NCI-H446 (cell line): ENCODE measurements at regions not wholly inside any gene's neighbourhood (a gene's known extent, or its start where the extent isn't known, plus 50 kb on each side); places are given as distances from the start of the nearest gene placed in this dataset.
"Not testable (repeated sequence)": the region's sequence is repeated elsewhere in the genome, so short reads cannot be mapped to it uniquely, and the experiment has no call there.

Experiments
- DNase-seq, 2 experiments: peaks; one replicate each; lab custom pipeline; 2025; lab: John Stamatoyannopoulos, UW

DNA sequence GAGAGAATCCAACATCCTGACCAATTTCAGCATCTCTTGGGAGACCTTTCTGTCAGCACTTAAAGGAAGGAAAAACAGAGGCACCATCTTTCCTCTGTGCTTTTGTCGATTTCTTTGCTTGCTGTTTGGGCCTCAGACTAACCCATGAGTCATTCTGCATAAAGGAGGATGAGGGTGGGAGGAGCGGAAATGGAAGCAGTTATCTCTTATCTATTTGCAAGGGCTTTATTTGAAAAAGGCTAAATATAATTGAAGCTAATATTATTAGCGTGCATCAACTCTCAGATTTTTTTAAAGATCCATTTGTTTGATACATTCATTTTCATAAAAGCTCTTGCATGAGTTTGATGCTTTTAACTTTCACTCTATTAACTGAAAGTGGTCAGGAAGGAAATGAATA, 72.9 kb downstream of the ZNF622 start:
- DNase-seq, result no peak

DNA sequence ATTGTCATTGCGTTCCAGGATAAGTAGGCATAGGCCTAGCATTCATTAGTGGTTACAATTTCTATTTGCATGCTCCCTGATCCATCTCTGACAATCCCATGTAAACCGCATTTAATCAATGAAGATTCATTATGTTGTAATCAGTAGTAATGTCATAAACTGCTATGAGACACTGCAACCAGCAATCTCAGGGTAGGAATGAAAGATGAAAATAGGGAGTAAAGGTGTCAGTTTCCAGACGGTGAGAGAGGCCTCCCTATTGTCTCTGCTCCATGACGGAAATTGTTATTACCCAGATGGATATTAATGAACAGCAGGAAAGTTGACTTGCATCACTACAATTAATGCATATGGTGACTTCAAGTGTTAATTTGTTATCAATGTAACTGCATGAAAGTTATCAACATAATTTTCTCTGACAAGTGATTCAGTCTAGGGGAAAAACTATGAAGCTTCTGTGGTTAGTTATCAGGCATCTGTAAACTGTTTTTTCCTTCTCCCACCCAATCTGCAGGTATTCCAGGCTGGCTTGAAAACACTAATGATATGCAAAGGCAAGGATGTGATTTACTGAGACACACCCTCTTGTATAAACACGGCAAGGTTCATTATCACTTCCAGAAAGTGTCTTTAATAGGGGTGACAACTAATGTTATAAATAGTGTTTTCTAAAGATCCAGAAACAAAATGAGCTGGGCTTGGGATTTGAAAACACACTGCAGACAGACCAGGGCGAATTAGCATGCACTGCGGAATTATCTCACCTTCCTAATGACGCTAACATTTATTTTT, 73.5 kb downstream of the ZNF622 start:
- no peak for DNase-seq

DNA sequence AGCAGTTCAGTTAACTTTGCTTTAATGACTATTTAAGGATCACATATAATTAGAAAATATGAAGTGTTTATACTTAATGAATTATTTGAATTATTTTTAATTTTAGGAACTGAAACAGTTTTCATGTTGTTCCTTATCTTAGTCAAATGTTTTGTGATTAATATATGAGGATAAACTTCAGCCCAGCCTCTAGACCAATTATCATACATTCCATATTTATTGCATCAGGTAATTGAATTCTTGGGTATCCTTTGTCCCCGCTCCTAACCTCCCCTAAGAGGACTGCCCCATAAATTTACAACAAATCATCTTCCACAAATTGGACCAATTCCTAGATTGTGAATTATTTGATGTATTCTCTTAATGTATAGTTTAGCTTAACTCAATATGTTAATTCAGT, 74.8 kb downstream of the ZNF622 start:
- DNase-seq, result no peak

DNA sequence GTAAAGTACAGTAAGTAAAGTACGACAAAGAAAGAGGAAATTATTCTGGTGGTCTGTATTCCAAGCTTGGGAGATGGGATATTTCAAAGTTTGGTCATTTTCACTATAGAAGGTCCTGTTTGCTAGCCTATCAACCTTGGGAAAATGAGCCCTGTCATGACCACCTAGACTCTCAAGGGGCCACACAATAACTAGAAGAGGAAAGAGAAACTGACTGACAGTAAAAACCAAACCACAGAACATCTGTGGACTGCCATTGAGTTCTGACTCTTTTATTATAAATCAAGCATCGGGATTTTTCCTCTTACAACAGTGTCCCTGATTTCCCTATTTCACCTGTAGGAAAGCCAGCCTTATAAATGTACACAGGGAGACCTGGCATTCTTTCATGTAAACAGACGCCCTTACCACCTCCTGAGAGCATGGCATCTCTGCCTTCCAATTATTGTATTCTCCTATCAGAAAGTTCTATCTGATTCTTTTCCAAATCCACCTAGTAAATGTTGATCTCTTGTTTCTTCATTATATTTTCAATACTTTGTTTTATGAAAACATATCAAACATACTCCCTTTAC, 80.0 kb downstream of the ZNF622 start:
- no peak for DNase-seq

DNA sequence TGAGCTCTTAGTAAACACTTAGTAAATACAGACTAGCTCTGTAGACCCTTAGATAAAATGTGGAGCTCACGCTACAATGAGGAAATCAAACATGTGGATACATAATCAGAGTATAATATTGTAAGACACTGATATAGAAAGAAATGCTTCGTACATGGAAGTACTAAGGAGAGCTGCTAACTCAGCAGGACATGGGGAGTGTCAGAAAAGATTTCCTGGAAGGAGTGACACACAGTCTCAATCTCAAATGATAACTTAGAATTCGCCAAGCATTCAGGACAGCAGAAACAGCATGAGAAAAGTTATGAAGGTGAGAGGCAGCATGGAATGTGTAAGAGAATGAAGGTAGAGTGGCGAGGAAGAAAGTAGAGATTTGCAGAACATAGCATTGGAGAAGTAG, 80.8 kb downstream of the ZNF622 start:
- DNase-seq, result no peak

DNA sequence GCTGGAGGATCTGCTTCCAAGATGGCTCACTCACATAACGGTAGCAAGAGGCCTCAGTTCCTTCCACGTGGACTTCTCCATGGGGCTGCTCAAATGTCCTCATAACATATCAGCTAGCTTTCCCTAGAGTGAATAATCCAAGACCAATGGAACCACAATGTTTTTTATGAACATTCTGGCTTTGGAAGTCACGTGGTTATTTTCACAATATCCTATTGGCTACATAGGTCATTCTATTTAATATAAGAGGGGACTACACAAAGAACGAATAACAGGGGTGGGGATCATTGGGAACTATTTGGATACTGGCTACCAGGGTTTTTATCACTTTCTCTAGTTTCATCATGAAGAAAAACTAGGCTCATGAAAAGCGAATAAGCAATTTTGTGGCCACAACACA, 81.4 kb downstream of the ZNF622 start:
- no peak for DNase-seq

DNA sequence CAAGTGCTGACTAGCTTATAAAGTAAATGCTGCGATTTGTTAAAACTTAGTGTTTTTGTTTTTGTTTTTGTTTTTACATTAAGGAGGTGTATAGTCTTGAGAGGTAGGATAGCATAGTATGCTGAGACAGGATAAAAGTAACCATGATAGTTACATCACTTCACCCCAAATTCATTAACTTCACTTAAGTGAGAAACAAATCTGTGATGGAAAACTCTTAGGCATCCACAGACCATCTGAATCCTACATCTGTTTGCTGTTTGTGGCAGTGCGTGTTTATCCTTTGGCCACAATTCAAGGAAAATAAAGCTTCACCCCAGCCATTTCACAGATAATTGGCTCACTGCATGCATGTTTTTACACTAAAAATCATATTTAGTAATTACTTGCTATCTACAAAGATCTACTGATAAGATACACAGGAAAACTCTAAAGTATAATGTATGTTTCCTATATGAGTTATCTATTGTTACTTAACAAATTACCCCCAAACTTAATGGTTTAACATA, 82.0 kb downstream of the ZNF622 start:
- no peak for DNase-seq

DNA sequence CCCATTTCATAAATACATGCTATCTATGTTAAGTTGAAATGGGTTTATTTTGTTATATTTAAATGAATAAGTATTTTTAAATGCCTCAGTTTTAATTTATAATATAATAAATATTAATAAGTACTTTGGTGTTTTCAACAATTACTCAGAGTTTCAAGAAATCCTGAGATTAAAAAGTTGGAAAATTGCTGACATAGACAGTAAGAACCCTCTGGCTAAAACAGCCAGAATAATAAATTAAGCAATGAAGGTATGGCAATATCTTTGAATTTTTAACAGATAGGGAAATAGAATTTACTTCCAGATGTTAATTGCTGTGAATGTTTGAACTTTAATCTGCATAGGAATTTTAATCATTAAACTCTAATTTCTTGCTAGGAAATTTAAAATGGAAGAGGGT, 83.6 kb downstream of the ZNF622 start:
- no peak for DNase-seq

DNA sequence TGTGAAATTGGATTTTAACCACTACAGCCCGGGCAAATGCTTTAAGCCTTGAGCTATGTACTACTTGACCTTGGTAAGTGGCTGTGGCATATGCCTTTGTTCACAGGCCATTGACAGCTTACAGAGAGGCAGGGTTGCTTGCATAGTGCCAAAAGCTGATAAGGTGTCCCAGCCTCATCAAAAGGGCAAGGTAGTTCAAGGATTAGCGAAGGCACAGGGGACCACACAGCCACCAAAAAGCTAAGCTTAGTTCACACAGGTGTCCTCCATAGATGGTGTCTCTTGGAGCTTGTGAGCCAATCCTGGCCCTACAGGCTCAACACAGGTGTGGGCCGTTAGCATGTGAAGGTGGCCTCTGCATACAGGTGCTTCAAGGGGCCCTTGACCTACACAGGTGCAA, 86.8 kb downstream of the ZNF622 start:
- no peak for DNase-seq

DNA sequence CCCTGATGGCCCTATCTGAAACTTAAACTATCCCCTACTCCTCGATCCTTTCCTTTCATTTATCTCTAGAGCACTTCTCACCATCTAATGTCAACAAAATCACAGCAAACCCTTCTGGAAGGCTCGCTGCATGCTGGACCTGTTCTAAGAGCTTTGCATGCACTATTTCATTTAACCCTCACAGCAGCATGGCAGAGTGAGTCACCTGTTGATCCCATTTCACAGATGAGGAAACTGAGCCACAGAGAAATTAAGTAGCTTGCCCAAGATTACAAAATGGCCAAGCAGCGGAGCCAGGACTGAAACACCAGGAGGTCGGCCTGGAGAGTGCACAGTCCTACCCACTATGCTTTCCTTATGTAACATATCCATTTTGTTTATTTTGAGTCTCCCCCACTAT, 93.1 kb downstream of the ZNF622 start:
- DNase-seq, result no peak

DNA sequence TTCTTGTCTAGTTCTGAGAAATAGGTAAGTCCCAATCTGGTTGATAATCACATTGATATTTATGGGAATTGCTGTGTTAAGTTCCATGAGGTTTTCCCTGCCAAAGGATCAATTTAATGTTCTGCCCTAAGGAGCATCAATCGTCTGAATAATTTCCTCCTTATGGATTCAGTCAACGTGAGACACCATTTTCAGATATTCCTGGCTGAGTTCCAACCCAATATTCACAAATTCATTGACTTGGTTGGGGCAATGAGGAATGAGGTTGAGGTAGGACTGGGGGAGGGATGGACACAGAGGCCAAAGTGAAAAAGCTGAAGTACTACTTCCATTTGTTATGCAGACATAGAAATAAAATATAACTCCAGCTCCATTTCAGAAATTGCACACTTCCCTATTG, 99.1 kb downstream of the ZNF622 start:
- DNase-seq, result no peak

DNA sequence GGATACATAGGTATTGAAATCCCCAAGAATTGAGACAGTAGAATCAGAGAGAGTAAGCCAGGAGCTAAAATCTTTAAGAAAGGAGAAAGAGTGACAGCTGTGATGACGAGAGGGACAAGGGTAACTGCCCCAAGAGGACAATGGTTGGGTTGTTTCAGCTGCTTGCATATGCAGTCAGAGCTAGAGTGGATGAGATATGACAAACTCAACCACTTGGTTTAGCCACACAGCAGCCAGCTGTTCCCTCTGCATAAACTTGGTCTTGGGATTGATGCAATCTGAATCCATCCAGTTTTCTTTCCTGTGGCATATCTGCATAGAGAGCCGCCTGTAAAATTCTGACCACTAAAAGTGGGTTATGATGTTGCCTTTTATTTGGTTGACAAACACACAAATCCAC, 100.7 kb downstream of the ZNF622 start:
- DNase-seq, result no peak

DNA sequence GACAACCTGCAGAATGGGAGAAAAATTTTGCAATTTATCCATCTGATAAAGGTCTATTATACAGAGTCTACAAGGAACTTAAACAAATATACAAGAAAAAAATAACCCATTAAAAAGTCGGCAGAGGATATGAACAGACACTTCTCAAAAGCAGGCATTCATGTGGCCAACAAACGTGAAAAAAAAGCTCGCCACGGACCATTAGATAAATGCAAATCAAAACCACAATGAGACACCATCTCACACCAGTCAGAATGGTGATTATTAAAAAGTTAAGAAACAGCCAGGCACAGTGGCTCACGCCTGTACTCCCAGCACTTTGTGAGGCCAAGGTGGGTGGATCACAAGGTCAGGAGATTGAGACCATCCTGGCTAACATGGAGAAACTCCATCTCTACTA, 112.2 kb downstream of the ZNF622 start:
- not testable (repeated sequence) for DNase-seq

DNA sequence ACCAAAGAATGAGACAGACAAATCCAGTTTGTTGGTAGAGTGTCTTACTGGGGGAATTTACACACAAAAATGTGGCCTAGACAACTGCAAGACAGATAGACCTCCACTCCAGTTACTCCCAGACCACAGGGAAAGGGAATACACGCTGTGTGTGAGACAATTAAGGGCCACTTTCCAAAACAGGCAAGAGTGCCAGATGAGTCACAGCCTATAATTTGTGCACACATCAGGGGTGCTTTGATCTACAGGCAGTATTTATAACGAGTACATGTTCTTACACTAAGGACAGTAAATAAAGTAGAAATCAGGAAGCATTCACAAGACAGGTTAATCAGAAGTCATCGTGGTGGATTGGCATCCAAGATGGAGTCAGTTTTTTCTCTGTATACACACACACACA, 114.8 kb downstream of the ZNF622 start:
- DNase-seq, result no peak

DNA sequence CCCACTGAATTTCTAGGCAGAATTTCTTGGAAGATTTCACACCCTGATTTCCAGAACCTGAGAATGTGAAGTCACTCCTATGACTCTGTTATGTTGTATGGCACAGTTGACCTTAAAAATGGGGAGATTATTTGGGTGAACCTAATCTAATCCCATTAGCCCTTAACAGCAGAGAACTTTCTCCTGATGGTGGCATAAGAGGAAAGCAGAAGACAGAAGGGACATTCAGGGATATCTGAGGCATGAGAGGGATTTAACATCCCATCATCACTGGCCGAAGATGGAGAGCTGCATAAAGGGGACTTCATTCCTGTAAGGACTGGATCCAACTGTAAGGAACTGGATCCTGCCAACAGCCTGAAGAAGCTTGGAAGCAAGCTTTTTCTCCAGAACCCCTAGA, 119.2 kb downstream of the ZNF622 start:
- no peak for DNase-seq

DNA sequence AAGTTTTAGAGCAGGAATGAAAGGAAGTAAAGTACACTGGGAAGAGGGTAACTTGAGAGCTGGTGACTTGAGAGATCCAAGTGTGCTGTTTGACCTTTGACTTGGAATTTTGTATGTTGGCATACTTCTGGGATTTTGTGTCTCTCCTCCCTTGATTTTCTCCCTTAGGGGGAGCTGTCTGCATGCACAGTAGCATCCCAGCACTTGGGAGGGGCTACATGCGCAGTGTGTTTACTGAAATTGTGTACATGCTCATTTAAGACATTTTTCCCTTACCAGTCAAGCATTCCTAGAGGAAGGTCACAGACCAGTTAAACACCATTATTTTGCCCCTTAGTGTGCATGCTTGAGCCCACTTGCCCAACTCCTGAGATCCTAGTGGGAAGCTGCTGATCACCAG, 120.1 kb downstream of the ZNF622 start:
- DNase-seq, result no peak

DNA sequence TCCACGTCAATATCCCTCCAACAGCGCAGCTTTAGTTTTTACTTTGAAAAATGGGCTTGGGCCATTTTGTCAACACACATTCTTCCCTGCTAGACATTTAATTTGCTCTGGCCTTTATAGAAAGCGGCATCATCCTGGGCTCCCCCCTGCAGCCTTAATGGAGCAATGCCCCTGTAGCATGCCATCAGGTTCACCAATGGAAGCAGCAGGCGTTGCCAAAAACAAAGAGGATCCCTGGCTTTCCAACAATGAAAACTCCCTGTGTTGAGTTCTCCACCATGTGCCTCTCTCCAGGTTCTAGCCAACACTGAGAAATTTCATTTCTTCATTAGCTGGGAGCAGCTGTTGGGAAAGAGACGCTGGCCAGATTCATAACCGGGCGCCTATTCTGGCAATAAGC, 139.5 kb downstream of the ZNF622 start:
- DNase-seq, result peak in 1 of 2 experiments; percentile 37

DNA sequence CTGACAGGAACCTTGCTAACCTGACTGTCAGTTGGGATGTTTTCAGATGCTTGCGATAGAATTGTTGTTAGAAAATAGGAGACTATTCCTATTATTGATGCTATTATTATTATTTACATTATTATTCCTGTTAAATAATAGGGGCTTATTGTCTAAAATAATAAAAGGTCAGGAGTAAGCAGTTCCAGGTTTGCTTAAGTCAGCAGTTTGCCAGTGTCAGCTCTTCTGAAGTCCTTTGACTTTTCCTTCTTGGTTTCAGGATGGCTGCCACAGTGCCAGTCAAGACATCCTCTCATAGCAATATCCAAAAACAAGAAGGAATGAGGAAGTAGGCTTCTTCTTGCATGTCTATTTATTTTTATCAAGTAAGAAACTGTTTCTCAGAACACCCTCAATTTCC, 141.7 kb upstream of the MARCHF11 start:
- no peak for DNase-seq

DNA sequence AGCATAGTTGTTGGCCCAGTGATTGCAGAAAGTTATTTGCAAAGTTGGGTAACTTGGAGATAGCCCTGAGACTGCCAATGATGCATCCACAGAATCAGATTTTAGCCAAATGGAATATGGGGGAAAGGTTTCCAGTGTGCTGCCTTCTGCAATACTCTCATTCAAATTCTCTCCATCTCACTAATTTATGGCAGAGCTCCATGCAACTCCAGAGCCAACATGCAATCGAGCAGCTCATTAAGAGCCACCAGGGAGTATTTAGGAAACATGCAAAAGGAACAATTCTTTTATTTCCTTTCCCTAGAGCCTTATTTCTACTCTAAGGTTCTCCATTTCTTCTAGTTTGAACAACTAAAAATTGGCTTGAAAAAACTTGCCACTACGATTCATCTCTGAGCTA, 135.9 kb upstream of the MARCHF11 start:
- DNase-seq, result no peak

DNA sequence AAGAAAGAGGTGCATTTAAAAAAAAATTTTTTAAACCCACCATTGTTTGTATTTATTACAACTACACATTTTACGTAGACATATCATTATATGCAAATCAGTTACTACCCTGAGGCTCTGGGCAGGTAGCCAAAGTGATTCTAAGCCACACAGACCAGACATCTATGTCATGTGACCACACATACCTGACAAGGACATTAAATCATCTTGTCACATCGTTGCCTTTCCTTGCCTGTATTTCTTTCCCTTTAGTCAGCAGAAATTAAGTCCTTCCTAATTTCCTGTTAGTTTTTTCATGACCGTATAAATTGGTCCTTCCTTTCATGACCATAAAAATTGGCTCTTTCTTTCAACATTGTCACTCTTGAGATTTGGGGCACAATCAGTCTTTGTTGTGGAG, 134.2 kb upstream of the MARCHF11 start:
- no peak for DNase-seq

DNA sequence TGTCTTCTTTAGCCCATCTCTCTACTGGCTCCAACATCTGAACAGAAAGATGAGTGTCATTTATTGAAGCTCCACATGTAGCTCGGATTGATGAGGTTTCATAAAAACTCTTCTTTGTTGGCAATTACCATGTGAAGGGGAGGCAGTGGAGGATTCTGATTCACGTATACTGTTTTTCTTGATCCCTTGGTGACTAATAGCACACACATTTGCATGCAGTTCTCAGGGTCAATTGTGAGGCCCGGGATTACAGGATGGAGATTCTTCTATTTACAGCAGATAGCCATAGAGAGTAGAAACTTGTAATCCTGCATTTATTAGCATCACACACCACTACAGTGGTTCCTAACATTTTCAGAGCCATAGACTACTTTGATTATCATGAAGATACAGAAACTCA, 133.2 kb upstream of the MARCHF11 start:
- no peak for DNase-seq

DNA sequence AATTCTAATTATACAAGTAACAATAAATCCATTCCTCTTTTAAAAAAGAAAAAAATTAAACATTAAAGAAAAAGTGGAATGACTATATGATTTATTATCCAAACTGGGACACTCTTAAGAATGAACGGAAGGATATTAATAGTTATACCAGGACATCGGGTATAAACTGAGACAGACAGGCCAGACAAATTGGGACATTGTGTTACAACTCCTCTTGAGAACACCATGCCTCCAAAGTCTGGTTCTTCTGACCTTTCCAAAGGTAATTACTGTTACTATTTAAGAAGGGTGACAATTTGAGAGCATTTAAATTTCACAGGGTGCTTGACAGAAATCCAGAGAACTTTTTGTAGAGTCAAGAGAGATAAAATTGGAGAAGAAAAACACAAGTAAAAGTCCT, 132.1 kb upstream of the MARCHF11 start:
- no peak for DNase-seq

DNA sequence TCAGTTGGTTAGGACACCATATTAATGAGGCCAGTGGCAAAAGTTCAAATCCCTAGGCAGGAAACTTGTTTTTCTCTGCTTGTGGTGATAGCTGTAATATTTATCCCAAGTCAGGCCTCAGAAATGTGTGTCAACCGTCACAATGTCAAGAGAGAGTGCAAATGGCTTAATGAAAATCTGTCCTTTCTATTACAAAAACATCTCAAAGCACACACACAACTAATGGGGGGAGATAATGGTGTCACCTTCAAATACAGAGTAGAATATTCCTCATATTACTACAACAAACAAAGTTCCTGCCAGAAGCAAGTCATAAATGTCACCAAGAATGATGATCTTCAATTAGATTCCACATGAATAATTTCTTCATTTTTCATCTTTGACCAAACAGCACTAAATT, 127.2 kb upstream of the MARCHF11 start:
- DNase-seq, result no peak

DNA sequence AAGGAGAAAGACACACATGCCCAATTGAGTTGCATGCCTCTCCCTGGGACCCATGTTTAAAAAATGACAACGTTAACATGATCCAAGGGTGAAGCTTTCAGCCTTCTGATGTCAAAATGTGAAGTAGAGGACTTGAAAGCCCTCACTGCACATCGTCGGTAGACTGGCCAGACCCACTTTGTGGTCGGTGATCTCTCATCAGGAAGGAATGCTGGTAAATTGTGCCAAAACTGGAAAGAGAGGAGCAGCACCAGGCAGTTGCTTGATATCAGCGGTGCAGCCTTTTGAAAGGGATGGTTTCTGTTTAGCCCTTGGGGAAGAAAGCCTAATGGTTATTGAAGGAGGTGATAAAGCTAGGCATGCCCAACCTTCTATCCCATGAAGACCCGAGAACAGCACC, 125.3 kb upstream of the MARCHF11 start:
- no peak for DNase-seq
